ENCODE measurements at regions not wholly inside any gene's neighbourhood (a gene's known extent, or its start where the extent isn't known, plus 50 kb on each side); places are given as distances from the start of the nearest gene placed in this dataset.

DNA sequence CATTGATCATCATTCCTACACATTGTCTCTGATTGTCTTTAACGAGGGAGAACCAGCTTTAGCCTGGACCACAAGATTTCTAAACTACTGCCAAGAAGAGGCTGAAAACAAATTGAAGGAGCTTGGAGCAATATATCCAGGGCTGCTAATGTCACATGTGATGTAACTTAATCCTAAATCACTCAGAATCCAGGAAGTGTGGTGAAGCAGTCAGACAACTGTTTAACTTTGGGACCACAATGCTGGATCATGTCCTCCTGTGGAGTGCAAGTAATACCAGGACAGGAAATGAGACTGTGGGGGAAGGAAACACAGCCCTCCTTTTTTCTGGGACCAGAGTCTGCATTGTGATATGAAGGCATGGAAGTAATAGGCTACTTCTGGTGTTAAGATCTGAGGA, 430.2 kb downstream of the KCTD12 start:
- no peak for TF ChIP-seq POLR2AphosphoS5 (IDR thresholded peaks at IDR 0.05; ENCODE audit: insufficient read depth in 1 of 2, low read depth in 1 of 2)
- TF ChIP-seq, protein P1, sequence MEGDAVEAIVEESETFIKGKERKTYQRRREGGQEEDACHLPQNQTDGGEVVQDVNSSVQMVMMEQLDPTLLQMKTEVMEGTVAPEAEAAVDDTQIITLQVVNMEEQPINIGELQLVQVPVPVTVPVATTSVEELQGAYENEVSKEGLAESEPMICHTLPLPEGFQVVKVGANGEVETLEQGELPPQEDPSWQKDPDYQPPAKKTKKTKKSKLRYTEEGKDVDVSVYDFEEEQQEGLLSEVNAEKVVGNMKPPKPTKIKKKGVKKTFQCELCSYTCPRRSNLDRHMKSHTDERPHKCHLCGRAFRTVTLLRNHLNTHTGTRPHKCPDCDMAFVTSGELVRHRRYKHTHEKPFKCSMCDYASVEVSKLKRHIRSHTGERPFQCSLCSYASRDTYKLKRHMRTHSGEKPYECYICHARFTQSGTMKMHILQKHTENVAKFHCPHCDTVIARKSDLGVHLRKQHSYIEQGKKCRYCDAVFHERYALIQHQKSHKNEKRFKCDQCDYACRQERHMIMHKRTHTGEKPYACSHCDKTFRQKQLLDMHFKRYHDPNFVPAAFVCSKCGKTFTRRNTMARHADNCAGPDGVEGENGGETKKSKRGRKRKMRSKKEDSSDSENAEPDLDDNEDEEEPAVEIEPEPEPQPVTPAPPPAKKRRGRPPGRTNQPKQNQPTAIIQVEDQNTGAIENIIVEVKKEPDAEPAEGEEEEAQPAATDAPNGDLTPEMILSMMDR (IDR thresholded peaks at IDR 0.05), result no peak
- TF ChIP-seq POLR2A (IDR thresholded peaks at IDR 0.05), result no peak
- Histone ChIP-seq H3K27me3 (no peaks in the 10 kb centered on the region), H3K4me1 (no peaks in the 10 kb centered on the region), H3K36me3 (no peaks in the 10 kb centered on the region), H3K4me3 (no peak overlapping the region), H3K9me3 (no peaks in the 10 kb centered on the region), H3K27ac (no peak overlapping the region)
- no peak for DNase-seq (ENCODE audit: extremely low spot score in 2 of 2)
- intact Hi-C loops (cut with DNase I), result no loop called here

DNA sequence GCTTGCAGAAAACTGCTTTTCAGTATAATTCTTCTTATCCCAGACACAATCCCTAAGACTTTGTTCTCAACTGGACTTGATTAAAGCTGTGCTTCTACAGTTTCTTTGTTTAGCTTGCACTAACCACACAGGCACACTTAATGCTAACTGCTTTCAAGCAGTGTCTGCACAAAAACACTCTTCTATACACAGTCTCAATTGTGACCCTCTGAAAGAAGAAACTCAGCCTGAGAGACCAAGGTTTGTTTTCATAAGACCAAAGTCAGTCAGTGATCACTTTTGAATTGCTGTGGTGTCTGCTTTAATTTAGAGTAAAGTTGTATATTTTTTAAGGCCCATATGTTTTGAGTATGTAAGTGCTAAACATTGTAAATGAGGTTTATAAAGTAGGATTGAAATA, 431.2 kb downstream of the KCTD12 start:
- H3K36me3 ChIP-seq, result no peaks in the 10 kb centered on the region
- intact Hi-C loops (cut with DNase I), result no loop called here
- DNase-seq (ENCODE audit: extremely low spot score in 2 of 2), result no peak
- H3K4me1 ChIP-seq, result no peaks in the 10 kb centered on the region
- H3K27ac ChIP-seq, result no peak overlapping the region
- H3K4me3 ChIP-seq, result no peak overlapping the region
- TF ChIP-seq POLR2AphosphoS5 (IDR thresholded peaks at IDR 0.05; ENCODE audit: insufficient read depth in 1 of 2, low read depth in 1 of 2) (no peak), POLR2A (IDR thresholded peaks at IDR 0.05) (no peak)
- TF ChIP-seq, protein P1 (IDR thresholded peaks at IDR 0.05), result no peak
- H3K27me3 ChIP-seq, result no peaks in the 10 kb centered on the region
- no peaks in the 10 kb centered on the region for H3K9me3 ChIP-seq

DNA sequence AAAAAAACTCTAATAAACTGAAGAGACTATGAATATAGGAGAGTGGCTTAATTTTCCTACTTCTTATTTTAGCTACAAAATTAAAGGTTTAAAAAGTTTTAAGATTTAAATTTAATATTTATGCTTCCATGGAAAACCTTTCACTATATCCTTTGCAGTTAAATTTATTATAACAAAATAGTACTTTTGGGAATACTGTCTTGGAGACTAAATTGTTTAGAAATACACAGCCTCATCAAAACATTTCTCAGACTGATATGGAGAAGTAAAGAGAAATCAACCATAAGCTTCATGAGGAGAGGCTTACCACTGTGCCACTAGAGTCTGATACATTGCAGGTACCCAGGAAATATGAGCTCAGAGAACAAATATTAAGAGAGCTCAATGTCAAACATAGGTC, 436.5 kb downstream of the KCTD12 start:
- no peaks in the 10 kb centered on the region for H3K9me3 ChIP-seq
- no peak overlapping the region for H3K4me3 ChIP-seq
- intact Hi-C loops (cut with DNase I), result no loop called here
- no peaks in the 10 kb centered on the region for H3K4me1 ChIP-seq
- no peak for DNase-seq (ENCODE audit: extremely low spot score in 2 of 2)
- H3K27ac ChIP-seq, result no peak overlapping the region
- no peaks in the 10 kb centered on the region for H3K27me3 ChIP-seq
- no peak for TF ChIP-seq POLR2A (IDR thresholded peaks at IDR 0.05)
- TF ChIP-seq, protein P1 (IDR thresholded peaks at IDR 0.05), result no peak
- no peak for TF ChIP-seq POLR2AphosphoS5 (IDR thresholded peaks at IDR 0.05; ENCODE audit: insufficient read depth in 1 of 2, low read depth in 1 of 2)
- no peaks in the 10 kb centered on the region for H3K36me3 ChIP-seq

DNA sequence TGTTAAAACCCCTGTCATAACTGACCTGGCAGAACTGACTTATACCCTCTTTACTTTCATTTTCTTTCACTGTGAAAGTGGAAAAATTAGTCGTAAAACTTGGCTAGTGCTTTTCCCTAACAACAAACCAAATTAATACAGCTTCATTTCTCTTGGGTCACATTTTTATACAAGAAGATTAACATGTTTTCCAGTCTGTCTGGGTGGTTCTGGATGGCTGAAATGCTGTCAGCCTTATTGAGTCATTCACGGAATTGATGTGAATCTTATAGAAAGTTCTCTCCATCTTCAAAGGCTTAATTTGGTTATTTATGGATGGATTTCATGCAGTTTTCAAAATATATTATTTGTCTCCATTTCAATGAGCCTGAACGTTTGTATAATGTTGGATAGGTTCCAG, 440.0 kb downstream of the KCTD12 start:
- Histone ChIP-seq H3K27ac (no peak overlapping the region), H3K9me3 (no peaks in the 10 kb centered on the region), H3K36me3 (no peaks in the 10 kb centered on the region), H3K4me1 (no peaks in the 10 kb centered on the region), H3K4me3 (no peak overlapping the region), H3K27me3 (no peaks in the 10 kb centered on the region)
- TF ChIP-seq, protein P1 (IDR thresholded peaks at IDR 0.05), result no peak
- TF ChIP-seq POLR2A (IDR thresholded peaks at IDR 0.05) (no peak), POLR2AphosphoS5 (IDR thresholded peaks at IDR 0.05; ENCODE audit: insufficient read depth in 1 of 2, low read depth in 1 of 2) (no peak)
- intact Hi-C loops (cut with DNase I), result no loop called here
- DNase-seq (ENCODE audit: extremely low spot score in 2 of 2), result no peak

DNA sequence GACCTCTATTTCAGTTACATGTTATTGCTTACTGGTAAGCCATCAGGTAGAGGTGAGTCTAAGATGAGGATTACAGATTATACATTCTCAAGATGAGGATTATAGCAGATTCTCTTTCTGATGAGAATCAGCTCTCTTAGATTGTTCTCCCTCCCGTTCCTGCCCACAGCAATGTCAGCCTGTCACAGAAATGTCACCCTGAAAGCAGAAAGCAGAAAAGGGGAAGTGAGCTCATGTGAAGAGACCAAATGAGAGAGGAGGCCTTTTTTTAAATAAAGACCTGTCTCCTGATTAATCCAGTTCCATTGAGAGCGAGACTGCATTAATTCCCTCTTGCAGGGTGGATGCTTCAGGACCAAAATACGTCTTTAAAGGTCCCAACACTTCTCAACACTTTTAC, 445.6 kb downstream of the KCTD12 start:
- H3K36me3 ChIP-seq, result no peaks in the 10 kb centered on the region
- DNase-seq (ENCODE audit: extremely low spot score in 2 of 2), result no peak
- H3K9me3 ChIP-seq, result no peaks in the 10 kb centered on the region
- no peak overlapping the region for H3K4me3 ChIP-seq
- TF ChIP-seq, protein P1 (IDR thresholded peaks at IDR 0.05), result no peak
- TF ChIP-seq POLR2A (IDR thresholded peaks at IDR 0.05) (no peak), POLR2AphosphoS5 (IDR thresholded peaks at IDR 0.05; ENCODE audit: insufficient read depth in 1 of 2, low read depth in 1 of 2) (no peak)
- H3K4me1 ChIP-seq, result no peaks in the 10 kb centered on the region
- no peak overlapping the region for H3K27ac ChIP-seq
- intact Hi-C loops (cut with DNase I), result no loop called here
- no peaks in the 10 kb centered on the region for H3K27me3 ChIP-seq
